OCI-LY7 (cell line): ENCODE measurements at regions not wholly inside any gene's neighbourhood (a gene's known extent, or its start where the extent isn't known, plus 50 kb on each side); places are given as distances from the start of the nearest gene placed in this dataset.

ENCODE experiments used
- BruUV-seq: library from RNA; stranded (reverse); fragments of 400-500 nt; replicated peaks from 2 replicates; lab custom pipeline; 2021; lab: Mats Ljungman, UMichigan
- CTCF ChIA-PET: fragments of 300-600 bp; sonication (Branson Sonifier 250); formaldehyde crosslinking; loops from one replicate; lab custom pipeline; 2022; ENCODE audit warnings: antibody characterized with exemption; ENCODE audit not compliant: unreplicated experiment; lab: Charles Lee
- POLR2A ChIA-PET: fragments of 300-600 bp; sonication (Branson Sonifier 250); formaldehyde crosslinking; loops from one replicate; lab custom pipeline; 2022; ENCODE audit warnings: antibody characterized with exemption; lab: Charles Lee
- DNase-seq: peaks from one replicate; pipeline ENCODE4 v3.0.0-alpha.2; 2015; ENCODE audit warnings: low spot score
- H2AFZ ChIP-seq: fragments of 200-600 bp; sonication (generic), shearing (Covaris generic); 2 replicates; pipeline ENCODE4 v1.6.1; 2014; ENCODE audit warnings: mild to moderate bottlenecking, antibody characterized with exemption, low read length, moderate library complexity
- H3K27ac ChIP-seq: fragments of 200-600 bp; sonication (generic); 2 replicates; pipeline ENCODE4 v1.5.1; 2014; ENCODE audit warnings: mixed run types, low read depth, mild to moderate bottlenecking, moderate library complexity, low read length, inconsistent platforms; ENCODE audit not compliant: poor library complexity, severe bottlenecking
- H3K36me3 ChIP-seq: fragments of 200-600 bp; sonication (generic); 2 replicates; pipeline ENCODE4 v1.6.1; 2014; ENCODE audit warnings: mild to moderate bottlenecking, antibody characterized with exemption, low read length, moderate library complexity, mixed read lengths; ENCODE audit not compliant: insufficient read depth
- H3K4me1 ChIP-seq: fragments of 200-600 bp; sonication (generic); 2 replicates; pipeline ENCODE4 v1.5.1; 2014; ENCODE audit warnings: mild to moderate bottlenecking, low read length; ENCODE audit not compliant: insufficient read depth, poor library complexity, severe bottlenecking
- H3K4me2 ChIP-seq: fragments of 200-600 bp; sonication (generic); 2 replicates; pipeline ENCODE4 v1.6.1; 2014; ENCODE audit warnings: mild to moderate bottlenecking, low read length
- H3K4me3 ChIP-seq: fragments of 200-600 bp; sonication (generic); 2 replicates; pipeline ENCODE4 v1.5.1; 2014; ENCODE audit warnings: mild to moderate bottlenecking, low read depth, low read length; ENCODE audit not compliant: poor library complexity, severe bottlenecking
- H3K79me2 ChIP-seq: fragments of 200-600 bp; sonication (generic); 2 replicates; pipeline ENCODE4 v1.6.1; 2016; ENCODE audit warnings: low read depth, mild to moderate bottlenecking, low read length, moderate library complexity, mixed read lengths; ENCODE audit not compliant: insufficient read depth
- H3K9me2 ChIP-seq: fragments of 200-600 bp; sonication (generic); 2 replicates; pipeline ENCODE4 v1.6.1; 2016; ENCODE audit warnings: mild to moderate bottlenecking, low read length, mixed read lengths; ENCODE audit not compliant: insufficient read depth
- H3K9me3 ChIP-seq: fragments of 200-600 bp; sonication (generic); 2 replicates; pipeline ENCODE4 v1.6.1; 2014; ENCODE audit warnings: mild to moderate bottlenecking, mixed run types, low read length, mixed read lengths
- H4K20me1 ChIP-seq: fragments of 200-600 bp; sonication (generic); 2 replicates; pipeline ENCODE4 v1.6.1; 2014; ENCODE audit warnings: mild to moderate bottlenecking, antibody characterized with exemption, low read length, moderate library complexity, mixed read lengths; ENCODE audit not compliant: insufficient read depth
- EZH2phosphoT487 ChIP-seq: fragments of 200-600 bp; sonication (generic); IDR thresholded peaks from 2 replicates; pipeline ENCODE4 v1.6.1; 2018; ENCODE audit warnings: low read depth, borderline replicate concordance, mild to moderate bottlenecking, mixed run types, antibody characterized with exemption, low read length, moderate library complexity, mixed read lengths
- intact Hi-C: fragments of 100-400 bp; cut with micrococcal nuclease; formaldehyde crosslinking; loops from one replicate; pipeline ENCODE4 v1.10.0; 2022; ENCODE audit not compliant: unreplicated experiment
- TF ChIP-seq, protein P1 (sequence below): fragments of 200-600 bp; sonication (generic); conservative IDR thresholded peaks from 2 replicates; pipeline ENCODE4 v1.5.1; 2014; ENCODE audit warnings: mild to moderate bottlenecking, antibody characterized with exemption, low read length, moderate library complexity, mixed read lengths

DNA sequence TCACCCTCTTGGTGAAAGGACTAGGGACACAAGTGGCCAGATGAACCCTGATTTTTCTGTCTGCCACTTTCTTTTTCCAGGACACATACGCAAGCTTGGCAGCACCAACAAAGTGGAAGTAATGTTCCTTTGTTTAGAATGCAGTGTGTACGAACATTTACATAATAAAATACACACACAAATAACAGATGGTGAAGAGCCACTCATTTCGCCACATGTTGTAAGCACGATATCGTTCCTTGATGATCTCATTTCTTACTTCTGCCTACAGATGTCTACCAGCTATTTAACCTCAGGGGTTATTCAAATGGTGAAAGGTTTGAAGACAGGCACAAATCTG lies 670.2 kb upstream of the CXADR start:
- no TSS peak for BruUV-seq
- POLR2A ChIA-PET, result interaction anchor here (1.4 kb wide), 1 partner anchor 9 kb away, joined by 3 read pairs; no protein-coding TSS in a partner anchor
- CTCF ChIA-PET, result no interaction called here
- Histone ChIP-seq H3K4me3 (no peak overlapping the region), H3K9me2 (no peaks in the 10 kb centered on the region), H3K4me2 (no peak overlapping the region), H3K79me2 (no peaks in the 10 kb centered on the region), H3K36me3 (no peaks in the 10 kb centered on the region), H2AFZ (no peak overlapping the region), H3K27ac (no peak overlapping the region), H4K20me1 (no peaks in the 10 kb centered on the region), H3K9me3 (no peaks in the 10 kb centered on the region), H3K4me1 (no peaks in the 10 kb centered on the region)
- intact Hi-C loops, result no loop called here
- TF ChIP-seq, protein P1, sequence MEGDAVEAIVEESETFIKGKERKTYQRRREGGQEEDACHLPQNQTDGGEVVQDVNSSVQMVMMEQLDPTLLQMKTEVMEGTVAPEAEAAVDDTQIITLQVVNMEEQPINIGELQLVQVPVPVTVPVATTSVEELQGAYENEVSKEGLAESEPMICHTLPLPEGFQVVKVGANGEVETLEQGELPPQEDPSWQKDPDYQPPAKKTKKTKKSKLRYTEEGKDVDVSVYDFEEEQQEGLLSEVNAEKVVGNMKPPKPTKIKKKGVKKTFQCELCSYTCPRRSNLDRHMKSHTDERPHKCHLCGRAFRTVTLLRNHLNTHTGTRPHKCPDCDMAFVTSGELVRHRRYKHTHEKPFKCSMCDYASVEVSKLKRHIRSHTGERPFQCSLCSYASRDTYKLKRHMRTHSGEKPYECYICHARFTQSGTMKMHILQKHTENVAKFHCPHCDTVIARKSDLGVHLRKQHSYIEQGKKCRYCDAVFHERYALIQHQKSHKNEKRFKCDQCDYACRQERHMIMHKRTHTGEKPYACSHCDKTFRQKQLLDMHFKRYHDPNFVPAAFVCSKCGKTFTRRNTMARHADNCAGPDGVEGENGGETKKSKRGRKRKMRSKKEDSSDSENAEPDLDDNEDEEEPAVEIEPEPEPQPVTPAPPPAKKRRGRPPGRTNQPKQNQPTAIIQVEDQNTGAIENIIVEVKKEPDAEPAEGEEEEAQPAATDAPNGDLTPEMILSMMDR, result no peak
- TF ChIP-seq EZH2phosphoT487, result no peak
- no peak for DNase-seq

- no peaks in the 10 kb centered on the region for H4K20me1 ChIP-seq
- no peaks in the 10 kb centered on the region for H3K9me2 ChIP-seq
- no peak overlapping the region for H3K27ac ChIP-seq
- no peaks in the 10 kb centered on the region for H3K4me1 ChIP-seq
- H3K79me2 ChIP-seq, result no peaks in the 10 kb centered on the region
- no peaks in the 10 kb centered on the region for H3K36me3 ChIP-seq
- no peak overlapping the region for H3K4me2 ChIP-seq
- no peaks in the 10 kb centered on the region for H3K9me3 ChIP-seq
- no TSS peak for BruUV-seq
- TF ChIP-seq EZH2phosphoT487, result no peak
- TF ChIP-seq, protein P1, result no peak
- CTCF ChIA-PET, result no interaction called here
- intact Hi-C loops, result no loop called here
- H3K4me3 ChIP-seq, result no peak overlapping the region
- H2AFZ ChIP-seq, result no peak overlapping the region
- POLR2A ChIA-PET, result interaction anchor here (0.6 to 1.0 kb wide), 3 partner anchors 9 to 1570 kb away, joined by 3 to 4 read pairs (median 3); no protein-coding TSS in a partner anchor
- no peak for DNase-seq
These were observed 665.6 kb upstream of the CXADR start for GRCh38 chr21:16847211-16847610.

- H4K20me1 ChIP-seq, result no peaks in the 10 kb centered on the region
- no peaks in the 10 kb centered on the region for H3K79me2 ChIP-seq
- no peak overlapping the region for H3K27ac ChIP-seq
- H3K4me2 ChIP-seq, result no peak overlapping the region
- DNase-seq, result no peak
- H3K36me3 ChIP-seq, result no peaks in the 10 kb centered on the region
- no peak overlapping the region for H2AFZ ChIP-seq
- ChIA-PET POLR2A (interaction anchor here (2.0 kb wide), 1 partner anchor 14 kb away, joined by 6 read pairs; no protein-coding TSS in a partner anchor), CTCF (no interaction called here)
- intact Hi-C loops, result no loop called here
- H3K9me3 ChIP-seq, result no peaks in the 10 kb centered on the region
- BruUV-seq, result no TSS peak
- 0 out of 2 replicates have a peak, but pooled peaks cover 2% of the 10 kb centered on the region for H3K9me2 ChIP-seq
- H3K4me1 ChIP-seq, result no peaks in the 10 kb centered on the region
- no peak overlapping the region for H3K4me3 ChIP-seq
- TF ChIP-seq, protein P1, result peak; percentile 36
- no peak for TF ChIP-seq EZH2phosphoT487
These were observed 661.8 kb upstream of the CXADR start for GRCh38 chr21:16851054-16851453.
